IgD-negative memory B cell (primary cell): ENCODE measurements at regions not wholly inside any gene's neighbourhood (a gene's known extent, or its start where the extent isn't known, plus 50 kb on each side); places are given as distances from the start of the nearest gene placed in this dataset.

Experiments used
- H3K27ac Mint-ChIP-seq, 3 donors: one replicate each; pipeline ENCODE4 v1.8.0; 2020 to 2022; ENCODE audit warnings: mild to moderate bottlenecking in 3 of 3, mixed read lengths in 3 of 3, moderate library complexity in 1 of 3
- H3K27me3 Mint-ChIP-seq: one replicate; pipeline ENCODE4 v1.8.0; 2021; ENCODE audit warnings: mixed read lengths
- H3K36me3 Mint-ChIP-seq: one replicate; pipeline ENCODE4 v1.8.0; 2020; ENCODE audit warnings: mild to moderate bottlenecking, mixed read lengths
- H3K4me1 Mint-ChIP-seq, 3 donors: one replicate each; pipeline ENCODE4 v1.8.0; 2020 to 2022; ENCODE audit warnings: mixed read lengths in 3 of 3, mild to moderate bottlenecking in 1 of 3
- H3K4me3 Mint-ChIP-seq, 4 donors: one replicate each; pipeline ENCODE4 v1.8.0; 2020 to 2022; ENCODE audit warnings: mild to moderate bottlenecking in 4 of 4, mixed read lengths in 4 of 4, moderate library complexity in 3 of 4
- H3K9me3 Mint-ChIP-seq, 3 donors: one replicate each; pipeline ENCODE4 v1.8.0; 2020 to 2021; ENCODE audit warnings: mixed read lengths in 3 of 3, mild to moderate bottlenecking in 1 of 3

GRCh38 chr3:184511741-184512140, 49.8 kb upstream of the EPHB3 start:
- peaks cover 0 to 2% (median 0%) of the 10 kb centered on the region in 3 donors for H3K9me3 Mint-ChIP-seq
- H3K4me3 Mint-ChIP-seq = peak overlapping the region in 1 of 4 donors; percentile 41
- peaks cover 51% of the 10 kb centered on the region for H3K27me3 Mint-ChIP-seq
- H3K27ac Mint-ChIP-seq = no peak overlapping the region
- peaks cover 0 to 8% (median 4%) of the 10 kb centered on the region in 3 donors for H3K4me1 Mint-ChIP-seq
- H3K36me3 Mint-ChIP-seq = no peaks in the 10 kb centered on the region
